Heart right ventricle (tissue), 16 donors: ENCODE measurements at regions not wholly inside any gene's neighbourhood (a gene's known extent, or its start where the extent isn't known, plus 50 kb on each side); places are given as distances from the start of the nearest gene placed in this dataset.
"Not testable (repeated sequence)": the region's sequence is repeated elsewhere in the genome, so short reads cannot be mapped to it uniquely, and the experiment has no call there.

Experiments
- ATAC-seq, 8 donors: fragments of 200-7000 bp; cut with Tn5 transposase; one replicate each; pipeline ENCODE4 v1.9.1; 2020; ENCODE audit warnings: mild to moderate bottlenecking in 8 of 8, moderate library complexity in 8 of 8, moderate number of reproducible peaks in 1 of 8
- DNase-seq, 2 donors: peaks; one replicate each; pipeline ENCODE4 v3.0.0-alpha.2; 2020
- H3K27ac ChIP-seq, 10 donors: fragments of 200-600 bp; sonication (generic) in 2 of 10; one replicate each; pipeline versions ENCODE4 v1.5.0 to v1.8.0; 2020 to 2022; ENCODE audit warnings: mild to moderate bottlenecking in 3 of 10
- H3K27me3 ChIP-seq, 7 donors: fragments of 200-600 bp; one replicate each; pipeline ENCODE4 v1.8.0; 2021 to 2022; ENCODE audit warnings: mild to moderate bottlenecking in 2 of 7
- H3K36me3 ChIP-seq, 9 donors: fragments of 200-600 bp; sonication (generic) in 1 of 9; one replicate each; pipeline versions ENCODE4 v1.5.0 to v1.8.0; 2020 to 2022; ENCODE audit warnings: mild to moderate bottlenecking in 2 of 9
- H3K4me1 ChIP-seq, 9 donors: fragments of 200-600 bp; sonication (generic) in 1 of 9; one replicate each; pipeline versions ENCODE4 v1.5.0 to v1.8.0; 2020 to 2022; ENCODE audit warnings: mild to moderate bottlenecking in 4 of 9
- H3K4me3 ChIP-seq, 10 donors: fragments of 200-600 bp; sonication (generic) in 2 of 10; one replicate each; pipeline versions ENCODE4 v1.5.0 to v1.8.0; 2020 to 2022; ENCODE audit warnings: mild to moderate bottlenecking in 7 of 10, moderate library complexity in 2 of 10
- H3K9me3 ChIP-seq, 11 donors: fragments of 200-600 bp in 10 of 11; sonication (generic) in 2 of 11; one replicate each; pipeline versions ENCODE4 v1.5.0 to v1.8.0; 2013 to 2022; ENCODE audit warnings: mild to moderate bottlenecking in 2 of 11, control low read depth in 1 of 11, moderate library complexity in 1 of 11
- CTCF ChIP-seq, 9 donors: fragments of 200-600 bp; sonication (generic) in 2 of 9; IDR thresholded peaks; one replicate each; pipeline versions ENCODE4 v1.5.0 to v1.8.0; 2021 to 2022; ENCODE audit warnings: antibody characterized with exemption in 9 of 9, mild to moderate bottlenecking in 5 of 9, moderate library complexity in 1 of 9
- WGBS, 2 donors: extraction: QIAGEN DNeasy Blood & Tissue Kit; methylation state at CpG; one replicate each; pipeline ENCODE4 v1.1.7; 2013; ENCODE audit warnings: inconsistent platforms in 1 of 2; 5-methylcytosine and 5-hydroxymethylcytosine counted together
- intact Hi-C, 10 donors: fragments of 100-400 bp; cut with DNase I; formaldehyde crosslinking; loops; one replicate each; pipeline versions ENCODE4 v1.11.1 to v1.14.2; 2022
- donor health status: Arrhythmogenic right ventricular cardiomyopathy.
- donor health status: ischemic (EF 13 %, LVEDD 7.1; RV severe dilation, severe dysfunction).
- donor health status: healthy with polysubstance abuse.
- donor health status: DM: no; HTN: yes; CAD: no.
- donor health status: DM: no; HTN: no; CAD: no.
- donor health status: ischemic (EF 25% LVEDD 6.9; RV normal size, moderate dysfunction).
- donor health status: ischemic (EF 25% LVEDD 5.7; RV mildly dilated, moderate dysfunction).
- donor health status: healthy.
- donor health status: DM: yes; HTN: yes; CAD: no.
- donor health status: Ischemic cardiomyopathy.
- donor health status: ischemic (EF 35%, LVEDD 5.7; RV mildly dilated, moderate dysfunction).
- donor health status: nonischemic (EF 11% LVEDD 7.7; RV severe dilation, severe dysfunction).
- donor health status: DM: yes; HTN: yes; CAD: no.
- donor health status: PGD.
- donor health status: ischemic (EF 29% LVEDD 5.4; RV normal size, mild dysfunction).
- donor health status: nonischemic (EF 23%, LVEDD 6.1; RV moderate dilation, normal function).

- Histone ChIP-seq H3K36me3 (no peaks in the 10 kb centered on the region), H3K9me3 (no peaks in the 10 kb centered on the region), H3K4me1 (peaks cover 0 to 42% (median 26%) of the 10 kb centered on the region in 9 donors), H3K4me3 (no peak overlapping the region), H3K27ac (no peak overlapping the region), H3K27me3 (no peaks in the 10 kb centered on the region)
- no peak for TF ChIP-seq CTCF (IDR thresholded peaks at IDR 0.05)
- ATAC-seq (no peak), DNase-seq (no peak)
- WGBS, 2 donors, result 97 to 100% methylated on average over 2 of the region's 2 CpGs
- intact Hi-C loops, result no loop called here
Observed at GRCh38 chr7:17044861-17045260, 163.1 kb upstream of the AGR3 start.

DNA sequence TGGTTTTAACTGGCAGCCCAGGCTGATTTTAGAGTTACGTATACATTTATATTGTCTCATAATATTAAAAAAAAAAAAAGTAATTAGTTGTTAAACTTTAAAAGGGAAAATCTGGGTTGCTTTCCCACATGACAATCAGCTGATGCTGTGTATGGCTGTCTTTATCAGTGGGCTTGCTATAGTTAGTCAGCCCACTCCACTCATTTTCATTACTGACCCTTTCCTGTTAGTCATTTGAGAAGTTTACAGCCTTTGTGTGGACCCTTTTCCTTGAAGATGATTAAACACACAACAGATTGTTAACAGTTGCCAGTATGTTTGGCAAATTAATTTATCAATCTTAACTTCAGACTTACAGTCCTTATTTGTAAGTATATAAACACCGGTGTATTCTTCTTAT lies 164.5 kb upstream of the AGR3 start:
- Histone ChIP-seq H3K9me3 (no peaks in the 10 kb centered on the region), H3K4me3 (no peak overlapping the region), H3K27ac (no peak overlapping the region), H3K27me3 (no peaks in the 10 kb centered on the region), H3K4me1 (peaks cover 0 to 28% (median 17%) of the 10 kb centered on the region in 9 donors), H3K36me3 (no peaks in the 10 kb centered on the region)
- ATAC-seq (no peak), DNase-seq (no peak)
- intact Hi-C loops, result no loop called here
- TF ChIP-seq CTCF (IDR thresholded peaks at IDR 0.05), result no peak
- 99% methylated on average over 2 of the region's 2 CpGs for WGBS, 2 donors

GRCh38 chr7:17046666-17047065 lies 164.9 kb upstream of the AGR3 start:
- DNase-seq (no peak), ATAC-seq (no peak)
- Histone ChIP-seq H3K4me1 (peaks cover 0 to 24% (median 13%) of the 10 kb centered on the region in 9 donors), H3K9me3 (no peaks in the 10 kb centered on the region), H3K4me3 (no peak overlapping the region), H3K36me3 (no peaks in the 10 kb centered on the region), H3K27ac (no peak overlapping the region), H3K27me3 (no peaks in the 10 kb centered on the region)
- intact Hi-C loops, result no loop called here
- 71 to 74% methylated on average over 6 of the region's 6 CpGs for WGBS, 2 donors
- no peak for TF ChIP-seq CTCF (IDR thresholded peaks at IDR 0.05)

DNA sequence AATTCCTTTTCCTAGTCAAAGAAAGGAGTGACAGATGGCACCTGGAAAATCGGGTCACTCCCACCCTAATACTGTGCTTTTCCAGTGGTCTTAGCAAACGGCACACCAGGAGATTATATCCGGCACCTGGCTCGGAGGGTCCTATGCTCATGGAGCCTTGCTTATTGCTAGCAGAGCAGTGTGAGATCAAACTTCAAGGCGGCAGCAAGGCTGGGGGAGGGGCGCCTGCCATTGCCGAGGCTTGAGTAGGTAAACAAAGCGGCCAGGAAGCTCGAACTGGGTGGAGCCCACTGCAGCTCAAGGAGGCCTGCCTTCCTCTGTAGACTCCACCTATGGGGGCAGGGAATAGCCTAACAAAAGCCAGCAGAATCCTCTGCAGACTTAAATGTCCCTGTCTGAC lies 171.4 kb upstream of the AGR3 start:
- H3K27me3 ChIP-seq, ATAC-seq, H3K4me1 ChIP-seq, H3K9me3 ChIP-seq, intact Hi-C loops, H3K4me3 ChIP-seq, H3K36me3 ChIP-seq, H3K27ac ChIP-seq, DNase-seq: not testable (repeated sequence)
- 88 to 92% methylated on average over 9 of the region's 9 CpGs for WGBS, 2 donors

GRCh38 chr7:17054206-17054605 lies 172.4 kb upstream of the AGR3 start:
- no peak for TF ChIP-seq CTCF (IDR thresholded peaks at IDR 0.05)
- no peaks in the 10 kb centered on the region for H3K36me3 ChIP-seq
- intact Hi-C loops, result no loop called here
- no peak overlapping the region for H3K4me3 ChIP-seq
- no peaks in the 10 kb centered on the region for H3K27me3 ChIP-seq
- DNase-seq (no peak), ATAC-seq (no peak)
- 60 to 70% methylated on average over 3 of the region's 3 CpGs for WGBS, 2 donors
- H3K9me3 ChIP-seq, result no peaks in the 10 kb centered on the region
- H3K27ac ChIP-seq, result no peak overlapping the region
- H3K4me1 ChIP-seq, result peaks cover 0 to 11% (median 0%) of the 10 kb centered on the region in 9 donors
